HCT116 (cell line): ENCODE measurements at regions not wholly inside any gene's neighbourhood (a gene's known extent, or its start where the extent isn't known, plus 50 kb on each side); places are given as distances from the start of the nearest gene placed in this dataset.

Experiments
- ATAC-seq: fragments of 200-7000 bp; cut with Tn5 transposase; 2 replicates; pipeline ENCODE4 v1.9.1; 2020; ENCODE audit warnings: mild to moderate bottlenecking, moderate library complexity
- BruUV-seq: library from RNA; stranded (reverse); fragments of 400-500 nt; replicated peaks from 2 replicates; lab custom pipeline; 2021; lab: Mats Ljungman, UMichigan
- CTCF ChIA-PET: fragments of 300-600 bp; sonication (Branson Sonifier 250); formaldehyde crosslinking; loops from one replicate; lab custom pipeline; 2021; ENCODE audit warnings: antibody characterized with exemption; lab: Charles Lee
- POLR2A ChIA-PET: fragments of 300-600, 350-600 bp; sonication (Branson Sonifier 250); formaldehyde crosslinking; loops from one replicate; lab custom pipeline; 2021; ENCODE audit warnings: antibody characterized with exemption; lab: Charles Lee
- RAD21 ChIA-PET, 2 experiments: fragments of 300-600 bp; sonication (Branson Sonifier 250); formaldehyde crosslinking; loops; one replicate each; lab custom pipeline; 2023; ENCODE audit warnings: low total read pairs in 2 of 2; ENCODE audit not compliant: uncharacterized antibody in 2 of 2, unreplicated experiment in 2 of 2, low non-redundant PET in 1 of 2; lab: Charles Lee
- DNase-seq: peaks from one replicate; pipeline ENCODE4 v3.0.0-alpha.2; 2010; ENCODE audit warnings: low read depth, low spot score
- H2AFZ ChIP-seq: fragments of 200-600 bp; shearing (Covaris generic), sonication (generic); 2 replicates; pipeline ENCODE4 v1.6.1; 2017; ENCODE audit warnings: low read depth, mixed run types, mixed read lengths, antibody characterized with exemption, low read length; ENCODE audit not compliant: poor library complexity, severe bottlenecking
- H3K27ac ChIP-seq: 2 replicates; pipeline ENCODE4 v1.5.1; 2012; ENCODE audit warnings: low read depth, low read length
- H3K27me3 ChIP-seq: fragments of 200-600 bp; sonication (generic); 2 replicates; pipeline ENCODE4 v1.6.1; 2016; ENCODE audit warnings: mixed run types, low read length, mixed read lengths; ENCODE audit not compliant: insufficient read depth
- H3K36me3 ChIP-seq, 2 experiments: fragments of 200-500 bp in 1 of 2; fragments of 200-600 bp in 1 of 2; sonication (Bioruptor generic) in 1 of 2; sonication (generic) in 1 of 2; 2 replicates each; pipeline versions ENCODE4 v1.5.1 to v1.6.1; 2014 to 2016; ENCODE audit warnings: low read length in 2 of 2, inconsistent platforms in 1 of 2, mixed read lengths in 1 of 2, mixed run types in 1 of 2; ENCODE audit not compliant: insufficient read depth in 2 of 2, control insufficient read depth in 1 of 2
- H3K4me1 ChIP-seq, 2 experiments: fragments of 200-600 bp in 1 of 2; sonication (generic) in 1 of 2; 2 replicates each; pipeline versions ENCODE4 v1.5.1 to v1.6.1; 2012 to 2017; ENCODE audit warnings: low read length in 2 of 2, inconsistent platforms in 1 of 2, mild to moderate bottlenecking in 1 of 2, mixed read lengths in 1 of 2, mixed run types in 1 of 2, moderate library complexity in 1 of 2; ENCODE audit not compliant: insufficient read depth in 2 of 2, control insufficient read depth in 1 of 2
- H3K4me2 ChIP-seq: fragments of 200-600 bp; sonication (generic); 2 replicates; pipeline ENCODE4 v1.6.1; 2017; ENCODE audit warnings: mixed run types, low read length, mixed read lengths
- H3K4me3 ChIP-seq, 2 experiments: fragments of 200-600 bp in 1 of 2; sonication (generic) in 1 of 2; replicated peaks in 1 of 2; 2 replicates each; pipeline ENCODE4 v1.5.1; 2011 to 2016; ENCODE audit warnings: low read length in 2 of 2, control low read depth in 1 of 2, low read depth in 1 of 2, mild to moderate bottlenecking in 1 of 2, mixed read lengths in 1 of 2, mixed run types in 1 of 2
- H3K79me2 ChIP-seq: fragments of 200-600 bp; sonication (generic); 2 replicates; pipeline ENCODE4 v1.6.1; 2017; ENCODE audit warnings: mild to moderate bottlenecking, mixed run types, low read length, moderate library complexity, mixed read lengths; ENCODE audit not compliant: insufficient read depth
- H3K9ac ChIP-seq: fragments of 200-600 bp; sonication (generic); 2 replicates; pipeline ENCODE4 v1.6.1; 2016; ENCODE audit warnings: low read length, mixed read lengths
- H3K9me2 ChIP-seq: fragments of 200-600 bp; sonication (generic), shearing (Covaris generic); 2 replicates; pipeline ENCODE4 v1.6.1; 2017; ENCODE audit warnings: mixed run types, mild to moderate bottlenecking, moderate library complexity; ENCODE audit not compliant: insufficient read depth
- H3K9me3 ChIP-seq, 2 experiments: fragments of 200-500 bp in 1 of 2; fragments of 200-600 bp in 1 of 2; sonication (Bioruptor generic) in 1 of 2; sonication (generic) in 1 of 2; 2 replicates each; pipeline ENCODE4 v1.6.1; 2014 to 2017; ENCODE audit warnings: low read length in 2 of 2, mixed read lengths in 2 of 2, inconsistent platforms in 1 of 2, low read depth in 1 of 2, mild to moderate bottlenecking in 1 of 2, mixed run types in 1 of 2, moderate library complexity in 1 of 2; ENCODE audit not compliant: control insufficient read depth in 1 of 2, insufficient read depth in 1 of 2
- H4K20me1 ChIP-seq: fragments of 200-600 bp; sonication (generic), shearing (Covaris generic); 2 replicates; pipeline ENCODE4 v1.6.1; 2017; ENCODE audit warnings: mixed run types, mild to moderate bottlenecking, moderate library complexity; ENCODE audit not compliant: insufficient read depth
- CBX3 ChIP-seq: IDR thresholded peaks from 2 replicates; pipeline ENCODE4 v1.6.1; 2012; ENCODE audit warnings: low read depth
- CEBPB ChIP-seq: IDR thresholded peaks from 2 replicates; pipeline ENCODE4 v1.6.1; 2012; ENCODE audit warnings: low read depth
- ELF1 ChIP-seq: IDR thresholded peaks from 2 replicates; pipeline ENCODE4 v1.6.1; 2012; ENCODE audit warnings: low read depth, borderline replicate concordance
- EZH2phosphoT487 ChIP-seq: fragments of 200-600 bp; IDR thresholded peaks from 2 replicates; pipeline ENCODE4 v1.6.1; 2018; ENCODE audit warnings: antibody characterized with exemption, borderline replicate concordance
- RAD21 ChIP-seq: IDR thresholded peaks from 2 replicates; pipeline ENCODE4 v1.6.1; 2012; ENCODE audit warnings: low read depth, mild to moderate bottlenecking
- SIN3A ChIP-seq: IDR thresholded peaks from 2 replicates; pipeline ENCODE4 v1.6.1; 2012; ENCODE audit warnings: low read depth
- TCF7L2 ChIP-seq: IDR thresholded peaks from 2 replicates; pipeline ENCODE4 v1.7.0; 2011; ENCODE audit warnings: borderline replicate concordance, inconsistent platforms; ENCODE audit not compliant: insufficient read depth, insufficient read length; ENCODE audit errors: extremely low read depth
- intact Hi-C: fragments of 100-400 bp; cut with micrococcal nuclease; formaldehyde crosslinking; loops from 2 replicates; pipeline ENCODE4 v1.10.0; 2022
- TF ChIP-seq, protein P1 (sequence below): IDR thresholded peaks from 2 replicates; pipeline ENCODE4 v1.6.1; 2012
- TF ChIP-seq, protein P2 (sequence below), 3 experiments: fragments of 200-600 bp in 1 of 3; sonication (generic) in 1 of 3; IDR thresholded peaks in 2 of 3; conservative IDR thresholded peaks in 1 of 3; 2 replicates each; pipeline ENCODE4 v1.5.1; 2012 to 2017; ENCODE audit warnings: low read depth in 2 of 3, low read length in 2 of 3, antibody characterized with exemption in 1 of 3, borderline replicate concordance in 1 of 3, control low read depth in 1 of 3, mild to moderate bottlenecking in 1 of 3, mixed read lengths in 1 of 3, mixed run types in 1 of 3, moderate library complexity in 1 of 3; ENCODE audit not compliant: insufficient read depth in 1 of 3

DNA sequence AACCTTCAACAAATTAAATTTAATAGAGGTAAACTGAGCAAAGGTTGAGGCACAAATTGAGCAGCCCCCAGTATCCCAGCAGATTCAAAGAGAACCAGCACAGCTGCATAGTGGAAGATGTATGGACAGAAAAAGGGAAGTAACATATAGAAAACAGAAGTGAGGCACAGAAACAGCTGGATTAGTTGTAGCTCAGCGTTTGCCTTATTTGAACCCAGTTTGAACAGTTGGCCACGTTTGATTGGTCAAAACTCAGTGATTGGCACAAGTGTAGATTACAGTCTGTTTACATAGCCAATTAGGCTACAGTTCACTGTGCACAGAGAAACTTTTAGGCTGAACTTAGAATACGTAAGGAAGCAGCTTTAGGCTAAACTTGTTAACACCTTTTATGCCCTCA is 315.5 kb downstream of the RMST start:
- Histone ChIP-seq H3K4me1 (no peaks in the 10 kb centered on the region), H3K4me2 (no peak overlapping the region), H4K20me1 (no peaks in the 10 kb centered on the region), H3K9ac (no peak overlapping the region), H3K79me2 (no peaks in the 10 kb centered on the region), H3K27ac (no peak overlapping the region), H2AFZ (no peak overlapping the region), H3K9me3 (no peaks in the 10 kb centered on the region), H3K4me3 (no peak overlapping the region), H3K36me3 (no peaks in the 10 kb centered on the region), H3K9me2 (no peaks in the 10 kb centered on the region), H3K27me3 (no peaks in the 10 kb centered on the region)
- ATAC-seq, result no peak
- no peak for TF ChIP-seq ELF1
- TF ChIP-seq, protein P1, sequence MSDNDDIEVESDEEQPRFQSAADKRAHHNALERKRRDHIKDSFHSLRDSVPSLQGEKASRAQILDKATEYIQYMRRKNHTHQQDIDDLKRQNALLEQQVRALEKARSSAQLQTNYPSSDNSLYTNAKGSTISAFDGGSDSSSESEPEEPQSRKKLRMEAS, result no peak
- TF ChIP-seq RAD21, result no peak
- no peak for TF ChIP-seq CEBPB
- no peak for TF ChIP-seq TCF7L2
- TF ChIP-seq EZH2phosphoT487, result no peak
- CTCF ChIA-PET, result no interaction called here
- DNase-seq, result no peak
- BruUV-seq, result no TSS peak
- intact Hi-C loops, result no loop called here
- POLR2A ChIA-PET, result no interaction called here
- RAD21 ChIA-PET, result no interaction called here

- Histone ChIP-seq H3K27ac (no peak overlapping the region), H3K4me3 (no peak overlapping the region), H2AFZ (no peak overlapping the region), H3K27me3 (no peaks in the 10 kb centered on the region), H3K4me1 (no peaks in the 10 kb centered on the region), H3K9ac (no peak overlapping the region), H3K79me2 (no peaks in the 10 kb centered on the region), H3K36me3 (no peaks in the 10 kb centered on the region), H3K9me3 (no peaks in the 10 kb centered on the region), H3K9me2 (no peaks in the 10 kb centered on the region), H3K4me2 (no peak overlapping the region), H4K20me1 (no peaks in the 10 kb centered on the region)
- BruUV-seq, result no TSS peak
- ChIA-PET RAD21 (no interaction called here), POLR2A (no interaction called here), CTCF (no interaction called here)
- DNase-seq (no peak), ATAC-seq (no peak)
- TF ChIP-seq CBX3, result no peak
- no peak for TF ChIP-seq SIN3A
- TF ChIP-seq, protein P2, sequence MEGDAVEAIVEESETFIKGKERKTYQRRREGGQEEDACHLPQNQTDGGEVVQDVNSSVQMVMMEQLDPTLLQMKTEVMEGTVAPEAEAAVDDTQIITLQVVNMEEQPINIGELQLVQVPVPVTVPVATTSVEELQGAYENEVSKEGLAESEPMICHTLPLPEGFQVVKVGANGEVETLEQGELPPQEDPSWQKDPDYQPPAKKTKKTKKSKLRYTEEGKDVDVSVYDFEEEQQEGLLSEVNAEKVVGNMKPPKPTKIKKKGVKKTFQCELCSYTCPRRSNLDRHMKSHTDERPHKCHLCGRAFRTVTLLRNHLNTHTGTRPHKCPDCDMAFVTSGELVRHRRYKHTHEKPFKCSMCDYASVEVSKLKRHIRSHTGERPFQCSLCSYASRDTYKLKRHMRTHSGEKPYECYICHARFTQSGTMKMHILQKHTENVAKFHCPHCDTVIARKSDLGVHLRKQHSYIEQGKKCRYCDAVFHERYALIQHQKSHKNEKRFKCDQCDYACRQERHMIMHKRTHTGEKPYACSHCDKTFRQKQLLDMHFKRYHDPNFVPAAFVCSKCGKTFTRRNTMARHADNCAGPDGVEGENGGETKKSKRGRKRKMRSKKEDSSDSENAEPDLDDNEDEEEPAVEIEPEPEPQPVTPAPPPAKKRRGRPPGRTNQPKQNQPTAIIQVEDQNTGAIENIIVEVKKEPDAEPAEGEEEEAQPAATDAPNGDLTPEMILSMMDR (IDR thresholded peaks at IDR 0.05 in 2 of 3, conservative IDR thresholded peaks at IDR 0.05 in 1 of 3; ENCODE audit: borderline replicate concordance in 1 of 3, insufficient read depth in 1 of 3, low read depth in 2 of 3, low read length in 2 of 3), result no peak
- intact Hi-C loops, result no loop called here
These were observed 318.7 kb downstream of the RMST start for GRCh38 chr12:97781342-97781741.
